CD4-positive, alpha-beta T cell (primary cell): ENCODE measurements at regions not wholly inside any gene's neighbourhood (a gene's known extent, or its start where the extent isn't known, plus 50 kb on each side); places are given as distances from the start of the nearest gene placed in this dataset.

Experiments used
- ATAC-seq: fragments of 200-7000 bp; cut with Tn5 transposase; one replicate; pipeline ENCODE4 v1.10.0; 2022; ENCODE audit warnings: mild to moderate bottlenecking; ENCODE audit not compliant: poor library complexity
- CTCF ChIA-PET: fragments of 350-600 bp; sonication (Branson Sonifier 250); formaldehyde crosslinking; loops from one replicate; lab custom pipeline; 2021; ENCODE audit warnings: antibody characterized with exemption, inconsistent platforms; lab: Charles Lee
- POLR2A ChIA-PET: fragments of 350-600 bp; sonication (Branson Sonifier 250); formaldehyde crosslinking; loops from one replicate; lab custom pipeline; 2021; ENCODE audit warnings: antibody characterized with exemption, inconsistent platforms; lab: Charles Lee
- DNase-seq, 14 experiments: peaks; one replicate each; pipeline ENCODE4 v3.0.0-alpha.2; 2013 to 2020; ENCODE audit warnings: mixed read lengths in 2 of 14
- H3K27ac ChIP-seq, 2 donors: one replicate each; pipeline versions ENCODE4 v1.5.1 to v1.7.0; 2013; ENCODE audit warnings: low read length in 2 of 2, low read depth in 1 of 2, mild to moderate bottlenecking in 1 of 2
- H3K27me3 ChIP-seq, 2 experiments: 1 replicate in 1 of 2; 2 replicates in 1 of 2; pipeline versions ENCODE4 v1.6.1 to v1.7.0; 2013; ENCODE audit warnings: low read length in 2 of 2, control low read depth in 1 of 2, mild to moderate bottlenecking in 1 of 2, moderate library complexity in 1 of 2; ENCODE audit not compliant: insufficient read depth in 2 of 2, control insufficient read depth in 1 of 2
- H3K36me3 ChIP-seq: one replicate; pipeline ENCODE4 v1.6.1; 2013; ENCODE audit warnings: low read length, control low read depth; ENCODE audit not compliant: insufficient read depth
- H3K4me1 ChIP-seq: one replicate; pipeline ENCODE4 v1.6.1; 2013; ENCODE audit warnings: low read length, control low read depth; ENCODE audit not compliant: insufficient read depth
- H3K4me3 ChIP-seq: one replicate; pipeline ENCODE4 v1.5.1; 2013; ENCODE audit warnings: mild to moderate bottlenecking, low read length, moderate library complexity
- H3K9me3 ChIP-seq, 2 experiments: 1 replicate in 1 of 2; 2 replicates in 1 of 2; pipeline versions ENCODE4 v1.6.1 to v1.7.0; 2013; ENCODE audit warnings: low read length in 2 of 2, mild to moderate bottlenecking in 2 of 2, control low read depth in 1 of 2, moderate library complexity in 1 of 2; ENCODE audit not compliant: control insufficient read depth in 1 of 2, insufficient read depth in 1 of 2
- H3K27ac Mint-ChIP-seq: one replicate; pipeline ENCODE4 v1.8.0; 2020; ENCODE audit warnings: mixed read lengths
- H3K27me3 Mint-ChIP-seq: one replicate; pipeline ENCODE4 v1.8.0; 2021; ENCODE audit warnings: mixed read lengths
- H3K36me3 Mint-ChIP-seq: one replicate; pipeline ENCODE4 v1.8.0; 2021; ENCODE audit warnings: low read depth, mixed read lengths
- H3K4me1 Mint-ChIP-seq: one replicate; pipeline ENCODE4 v1.8.0; 2021; ENCODE audit warnings: low read depth, mixed read lengths
- H3K4me3 Mint-ChIP-seq: one replicate; pipeline ENCODE4 v1.8.0; 2020; ENCODE audit warnings: mild to moderate bottlenecking, mixed read lengths
- H3K9me3 Mint-ChIP-seq: one replicate; pipeline ENCODE4 v1.8.0; 2020; ENCODE audit warnings: mixed read lengths
- intact Hi-C, 2 experiments: fragments of 100-400 bp; cut with DNase I in 1 of 2; cut with micrococcal nuclease in 1 of 2; formaldehyde crosslinking; loops; one replicate each; pipeline versions ENCODE4 v1.15.1 to v1.9.0; 2023 to 2025; cut with DNase I, micrococcal nuclease
- TF ChIP-seq, protein P1 (sequence below): fragments of 200-600 bp; IDR thresholded peaks from one replicate; pipeline ENCODE4 v1.8.0; 2022; ENCODE audit warnings: antibody characterized with exemption, mild to moderate bottlenecking

DNA sequence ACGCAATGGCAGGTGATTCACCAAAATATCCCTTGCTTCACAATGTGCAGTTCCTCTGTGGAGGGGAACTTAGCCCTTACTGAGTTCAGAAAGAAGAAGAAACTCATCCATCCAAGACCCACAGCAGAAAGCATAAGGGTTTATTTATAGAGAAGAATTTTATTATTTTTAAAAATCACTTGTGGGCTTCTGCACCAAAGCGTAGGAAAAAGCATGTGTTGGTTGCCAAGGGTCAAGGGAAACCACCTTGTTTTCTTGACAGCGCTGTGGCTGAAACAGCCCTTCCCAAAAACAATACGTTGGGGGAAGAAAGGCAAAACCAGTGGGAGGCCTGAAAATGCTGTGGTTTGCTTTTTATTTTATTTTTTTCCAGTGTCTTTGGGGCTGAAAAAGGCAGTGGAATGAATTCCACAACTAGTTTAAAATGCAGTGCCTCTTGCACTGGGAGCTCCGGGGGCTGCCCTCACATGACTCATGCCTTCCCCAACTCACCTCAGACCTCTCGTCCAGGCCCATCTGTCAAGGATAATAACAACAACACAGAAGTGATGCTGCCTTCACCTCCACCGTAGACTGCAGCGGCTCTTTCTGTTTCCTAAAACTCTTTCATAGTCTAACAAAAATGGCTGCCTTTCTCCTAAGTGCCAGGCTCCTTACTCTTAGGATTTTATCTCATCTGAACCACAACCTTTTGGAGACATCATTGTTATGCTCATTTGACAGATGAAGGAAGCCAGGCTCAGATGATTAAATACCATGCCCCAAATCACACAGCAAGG is 224.2 kb upstream of the JUN start:
- Histone ChIP-seq H3K27ac (no peak overlapping the region), H3K4me1 (peaks cover 21% of the 10 kb centered on the region), H3K27me3 (no peaks in the 10 kb centered on the region), H3K9me3 (no peaks in the 10 kb centered on the region), H3K4me3 (no peak overlapping the region), H3K36me3 (no peaks in the 10 kb centered on the region)
- no peak overlapping the region for H3K27ac Mint-ChIP-seq
- no peaks in the 10 kb centered on the region for H3K36me3 Mint-ChIP-seq
- H3K9me3 Mint-ChIP-seq, result no peaks in the 10 kb centered on the region
- POLR2A ChIA-PET, result no interaction called here
- peaks cover 19% of the 10 kb centered on the region for H3K4me1 Mint-ChIP-seq
- intact Hi-C loops, result no loop called here
- TF ChIP-seq, protein P1, sequence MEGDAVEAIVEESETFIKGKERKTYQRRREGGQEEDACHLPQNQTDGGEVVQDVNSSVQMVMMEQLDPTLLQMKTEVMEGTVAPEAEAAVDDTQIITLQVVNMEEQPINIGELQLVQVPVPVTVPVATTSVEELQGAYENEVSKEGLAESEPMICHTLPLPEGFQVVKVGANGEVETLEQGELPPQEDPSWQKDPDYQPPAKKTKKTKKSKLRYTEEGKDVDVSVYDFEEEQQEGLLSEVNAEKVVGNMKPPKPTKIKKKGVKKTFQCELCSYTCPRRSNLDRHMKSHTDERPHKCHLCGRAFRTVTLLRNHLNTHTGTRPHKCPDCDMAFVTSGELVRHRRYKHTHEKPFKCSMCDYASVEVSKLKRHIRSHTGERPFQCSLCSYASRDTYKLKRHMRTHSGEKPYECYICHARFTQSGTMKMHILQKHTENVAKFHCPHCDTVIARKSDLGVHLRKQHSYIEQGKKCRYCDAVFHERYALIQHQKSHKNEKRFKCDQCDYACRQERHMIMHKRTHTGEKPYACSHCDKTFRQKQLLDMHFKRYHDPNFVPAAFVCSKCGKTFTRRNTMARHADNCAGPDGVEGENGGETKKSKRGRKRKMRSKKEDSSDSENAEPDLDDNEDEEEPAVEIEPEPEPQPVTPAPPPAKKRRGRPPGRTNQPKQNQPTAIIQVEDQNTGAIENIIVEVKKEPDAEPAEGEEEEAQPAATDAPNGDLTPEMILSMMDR, result no peak
- DNase-seq (peak in 1 of 14 experiments; percentile 15), ATAC-seq (no peak)
- no peaks in the 10 kb centered on the region for H3K27me3 Mint-ChIP-seq
- CTCF ChIA-PET, result no interaction called here
- no peak overlapping the region for H3K4me3 Mint-ChIP-seq

DNA sequence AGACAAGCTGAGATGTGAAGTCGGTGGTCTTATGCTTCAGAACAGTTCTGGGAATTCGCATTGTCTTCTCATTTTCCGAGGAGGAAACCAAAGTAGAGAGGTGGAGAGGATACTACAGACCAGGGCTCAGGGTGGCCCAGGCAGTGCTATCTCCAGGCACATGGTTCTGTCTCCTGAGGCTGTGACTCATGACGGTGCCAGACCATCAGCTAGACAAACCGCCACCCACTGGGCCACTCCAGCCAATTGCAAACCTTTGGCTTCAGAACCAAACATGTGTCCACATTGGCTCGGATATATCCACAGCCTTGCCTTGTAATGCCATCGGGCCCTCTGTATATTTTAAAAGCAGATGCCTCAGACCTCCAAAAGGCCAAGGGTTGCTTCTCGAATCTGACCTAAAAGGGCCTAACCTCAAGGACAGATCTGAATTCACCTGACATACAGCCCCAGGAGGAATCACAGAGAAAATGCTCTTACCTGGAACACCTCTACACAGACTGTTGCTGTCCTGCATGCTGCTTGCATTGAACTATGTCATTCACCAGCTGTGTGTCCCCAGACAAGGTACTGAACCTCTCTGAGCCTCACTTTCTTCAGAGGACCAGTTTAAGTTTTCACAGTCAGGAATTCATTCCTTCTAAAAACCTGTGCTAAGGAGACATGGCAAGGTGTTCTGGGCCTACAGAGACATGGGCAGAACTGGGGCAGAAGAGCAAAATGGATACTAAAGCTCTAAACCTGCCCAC is 224.9 kb upstream of the JUN start:
- Histone ChIP-seq H3K27me3 (no peaks in the 10 kb centered on the region), H3K4me3 (no peak overlapping the region), H3K9me3 (no peaks in the 10 kb centered on the region), H3K27ac (no peak overlapping the region), H3K36me3 (no peaks in the 10 kb centered on the region), H3K4me1 (peaks cover 24% of the 10 kb centered on the region)
- Mint-ChIP-seq H3K9me3 (no peaks in the 10 kb centered on the region), H3K36me3 (no peaks in the 10 kb centered on the region), H3K4me3 (no peak overlapping the region), H3K27ac (no peak overlapping the region), H3K4me1 (peaks cover 19% of the 10 kb centered on the region), H3K27me3 (no peaks in the 10 kb centered on the region)
- ChIA-PET POLR2A (no interaction called here), CTCF (no interaction called here)
- DNase-seq (no peak), ATAC-seq (no peak)
- intact Hi-C loops, result no loop called here
- TF ChIP-seq, protein P1, result no peak

DNA sequence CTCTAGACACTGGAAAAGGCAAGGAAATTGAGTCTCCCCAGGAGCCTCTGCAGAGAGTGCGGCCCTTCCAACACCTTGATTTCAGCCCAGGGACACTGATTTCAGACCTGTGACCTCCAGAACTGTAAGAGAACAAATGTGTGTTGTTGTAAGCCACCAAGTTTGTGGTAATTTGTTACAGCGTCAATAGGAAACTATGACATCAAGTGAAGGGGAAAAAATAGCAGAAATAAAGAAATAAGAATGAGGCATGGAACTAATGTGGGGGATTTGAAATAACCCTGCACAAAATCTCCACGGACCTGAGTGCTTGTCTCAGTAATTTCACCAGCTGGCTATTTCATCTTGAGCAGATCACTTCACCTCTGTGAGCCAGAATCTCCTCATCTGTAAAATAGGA is 227.8 kb upstream of the JUN start:
- no peaks in the 10 kb centered on the region for H3K36me3 ChIP-seq
- H3K4me3 ChIP-seq, result no peak overlapping the region
- H3K27me3 Mint-ChIP-seq, result no peaks in the 10 kb centered on the region
- TF ChIP-seq, protein P1, result no peak
- H3K27ac ChIP-seq, result no peak overlapping the region
- DNase-seq (no peak), ATAC-seq (no peak)
- intact Hi-C loops, result no loop called here
- H3K9me3 ChIP-seq, result no peaks in the 10 kb centered on the region
- H3K27me3 ChIP-seq, result no peaks in the 10 kb centered on the region
- H3K4me1 ChIP-seq, result peaks cover 12% of the 10 kb centered on the region
- H3K9me3 Mint-ChIP-seq, result no peaks in the 10 kb centered on the region
- H3K4me1 Mint-ChIP-seq, result peaks cover 4% of the 10 kb centered on the region
- CTCF ChIA-PET, result no interaction called here
- H3K4me3 Mint-ChIP-seq, result no peak overlapping the region
- H3K36me3 Mint-ChIP-seq, result no peaks in the 10 kb centered on the region
- no peak overlapping the region for H3K27ac Mint-ChIP-seq
- POLR2A ChIA-PET, result interaction anchor here (0.9 kb wide), 1 partner anchor 228 kb away, joined by 4 read pairs; the partner anchor contains the start of gene JUN
